Astrocyte (in vitro differentiated cells and primary cell): ENCODE measurements at regions not wholly inside any gene's neighbourhood (a gene's known extent, or its start where the extent isn't known, plus 50 kb on each side); places are given as distances from the start of the nearest gene placed in this dataset.

Experiments
- DNase-seq: peaks from one replicate; pipeline ENCODE4 v3.0.0-alpha.2; 2010; ENCODE audit warnings: low read depth
- FAIRE-seq: peaks from 2 replicates; lab custom pipeline; 2011; peaks lifted over from hg19 to GRCh38; lab: Jason Lieb, UNC
- H2AFZ ChIP-seq: 2 replicates; pipeline ENCODE4 v1.6.0; 2012; ENCODE audit warnings: low read depth, low read length, inconsistent platforms
- H3K27ac ChIP-seq: 2 replicates; pipeline ENCODE4 v1.5.1; 2011; ENCODE audit warnings: low read depth, low read length, inconsistent platforms
- H3K27me3 ChIP-seq: 2 replicates; pipeline ENCODE4 v1.6.0; 2011; ENCODE audit warnings: low read length, inconsistent platforms; ENCODE audit not compliant: insufficient read depth
- H3K36me3 ChIP-seq: 2 replicates; pipeline ENCODE4 v1.5.1; 2011; ENCODE audit warnings: low read length, inconsistent platforms; ENCODE audit not compliant: insufficient read depth
- H3K4me1 ChIP-seq: 2 replicates; pipeline ENCODE4 v1.5.1; 2011; ENCODE audit warnings: low read length, inconsistent platforms; ENCODE audit not compliant: insufficient read depth
- H3K4me2 ChIP-seq: 2 replicates; pipeline ENCODE4 v1.6.0; 2012; ENCODE audit warnings: low read length, inconsistent platforms
- H3K4me3 ChIP-seq: 2 replicates; pipeline ENCODE4 v1.5.1; 2011; ENCODE audit warnings: low read depth, mild to moderate bottlenecking, low read length, inconsistent platforms; ENCODE audit not compliant: insufficient read depth
- H3K79me2 ChIP-seq: 2 replicates; pipeline ENCODE4 v1.6.0; 2012; ENCODE audit warnings: mild to moderate bottlenecking, low read length, inconsistent platforms; ENCODE audit not compliant: insufficient read depth
- H3K9ac ChIP-seq: 2 replicates; pipeline ENCODE4 v1.6.0; 2012; ENCODE audit warnings: mild to moderate bottlenecking, low read length, inconsistent platforms
- H3K9me3 ChIP-seq: 2 replicates; pipeline ENCODE4 v1.5.1; 2012; ENCODE audit warnings: low read depth, mild to moderate bottlenecking, low read length, inconsistent platforms; ENCODE audit not compliant: insufficient read depth
- H4K20me1 ChIP-seq: 2 replicates; pipeline ENCODE4 v1.6.0; 2012; ENCODE audit warnings: low read length, inconsistent platforms; ENCODE audit not compliant: insufficient read depth
- H3K27ac Mint-ChIP-seq: one replicate; pipeline ENCODE4 v1.8.0; 2021; ENCODE audit warnings: mild to moderate bottlenecking, mixed read lengths; ENCODE audit not compliant: unreplicated experiment
- H3K27me3 Mint-ChIP-seq: one replicate; pipeline ENCODE4 v1.8.0; 2021; ENCODE audit warnings: low read depth, mixed read lengths; ENCODE audit not compliant: unreplicated experiment
- H3K36me3 Mint-ChIP-seq: one replicate; pipeline ENCODE4 v1.8.0; 2021; ENCODE audit warnings: low read depth, mixed read lengths; ENCODE audit not compliant: unreplicated experiment
- H3K4me1 Mint-ChIP-seq: one replicate; pipeline ENCODE4 v1.8.0; 2021; ENCODE audit warnings: low read depth, mixed read lengths; ENCODE audit not compliant: unreplicated experiment
- H3K4me3 Mint-ChIP-seq: one replicate; pipeline ENCODE4 v1.8.0; 2021; ENCODE audit warnings: mild to moderate bottlenecking, moderate library complexity, mixed read lengths; ENCODE audit not compliant: unreplicated experiment
- H3K9me3 Mint-ChIP-seq: one replicate; pipeline ENCODE4 v1.8.0; 2021; ENCODE audit warnings: mild to moderate bottlenecking, mixed read lengths; ENCODE audit not compliant: unreplicated experiment
- EZH2 ChIP-seq: IDR thresholded peaks from 2 replicates; pipeline ENCODE4 v1.6.1; 2012; ENCODE audit warnings: mild to moderate bottlenecking, low read length, inconsistent platforms; ENCODE audit not compliant: insufficient read depth
- TF ChIP-seq, protein P1 (sequence below): IDR thresholded peaks from 2 replicates; pipeline ENCODE4 v1.5.1; 2011; ENCODE audit warnings: low read depth, mild to moderate bottlenecking, inconsistent platforms, low read length, moderate library complexity; ENCODE audit not compliant: insufficient read depth

- peaks cover 3% of the 10 kb centered on the region for H3K4me1 Mint-ChIP-seq
- H3K9me3 ChIP-seq, result no peaks in the 10 kb centered on the region
- no peaks in the 10 kb centered on the region for H3K9me3 Mint-ChIP-seq
- H3K9ac ChIP-seq, result no peak overlapping the region
- no peaks in the 10 kb centered on the region for H3K36me3 Mint-ChIP-seq
- no peak overlapping the region for H3K4me2 ChIP-seq
- TF ChIP-seq EZH2, result no peak
- TF ChIP-seq, protein P1, sequence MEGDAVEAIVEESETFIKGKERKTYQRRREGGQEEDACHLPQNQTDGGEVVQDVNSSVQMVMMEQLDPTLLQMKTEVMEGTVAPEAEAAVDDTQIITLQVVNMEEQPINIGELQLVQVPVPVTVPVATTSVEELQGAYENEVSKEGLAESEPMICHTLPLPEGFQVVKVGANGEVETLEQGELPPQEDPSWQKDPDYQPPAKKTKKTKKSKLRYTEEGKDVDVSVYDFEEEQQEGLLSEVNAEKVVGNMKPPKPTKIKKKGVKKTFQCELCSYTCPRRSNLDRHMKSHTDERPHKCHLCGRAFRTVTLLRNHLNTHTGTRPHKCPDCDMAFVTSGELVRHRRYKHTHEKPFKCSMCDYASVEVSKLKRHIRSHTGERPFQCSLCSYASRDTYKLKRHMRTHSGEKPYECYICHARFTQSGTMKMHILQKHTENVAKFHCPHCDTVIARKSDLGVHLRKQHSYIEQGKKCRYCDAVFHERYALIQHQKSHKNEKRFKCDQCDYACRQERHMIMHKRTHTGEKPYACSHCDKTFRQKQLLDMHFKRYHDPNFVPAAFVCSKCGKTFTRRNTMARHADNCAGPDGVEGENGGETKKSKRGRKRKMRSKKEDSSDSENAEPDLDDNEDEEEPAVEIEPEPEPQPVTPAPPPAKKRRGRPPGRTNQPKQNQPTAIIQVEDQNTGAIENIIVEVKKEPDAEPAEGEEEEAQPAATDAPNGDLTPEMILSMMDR, result no peak
- H3K36me3 ChIP-seq, result no peaks in the 10 kb centered on the region
- no peaks in the 10 kb centered on the region for H3K79me2 ChIP-seq
- no peak overlapping the region for H3K27ac ChIP-seq
- H3K27me3 ChIP-seq, result no peaks in the 10 kb centered on the region
- FAIRE-seq (no peak), DNase-seq (no peak)
- peaks cover under 1% of the 10 kb centered on the region for H3K27me3 Mint-ChIP-seq
- no peaks in the 10 kb centered on the region for H4K20me1 ChIP-seq
- no peak overlapping the region for H3K4me3 Mint-ChIP-seq
- no peak overlapping the region for H3K27ac Mint-ChIP-seq
- no peak overlapping the region for H3K4me3 ChIP-seq
- H2AFZ ChIP-seq, result no peak overlapping the region
- H3K4me1 ChIP-seq, result no peaks in the 10 kb centered on the region
Measured at GRCh38 chr13:108573455-108573854, 56.0 kb upstream of the MYO16 start.

DNA sequence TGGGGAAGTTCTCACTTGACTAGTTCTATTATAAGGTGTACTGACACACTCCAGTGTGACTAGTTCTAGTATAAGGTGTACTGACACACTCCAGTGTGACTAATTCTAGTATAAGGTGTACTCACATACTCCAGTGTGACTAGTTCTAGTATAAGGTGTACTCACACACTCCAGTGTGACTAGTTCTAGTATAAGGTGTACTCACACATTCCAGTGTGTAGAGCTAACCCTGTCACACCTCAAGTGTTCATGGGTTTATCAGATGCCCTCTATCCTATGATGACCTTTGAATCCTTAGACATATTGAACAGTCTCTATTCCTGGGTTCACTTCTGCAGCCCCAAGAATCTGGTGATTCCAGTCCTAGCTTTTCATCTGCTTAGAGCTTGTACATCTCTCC, 54.6 kb upstream of the MYO16 start:
- H3K27me3 Mint-ChIP-seq, result peaks cover 2% of the 10 kb centered on the region
- FAIRE-seq (no peak), DNase-seq (no peak)
- H3K36me3 ChIP-seq, result no peaks in the 10 kb centered on the region
- H2AFZ ChIP-seq, result no peak overlapping the region
- H3K9me3 Mint-ChIP-seq, result no peaks in the 10 kb centered on the region
- no peaks in the 10 kb centered on the region for H4K20me1 ChIP-seq
- H3K4me1 Mint-ChIP-seq, result peaks cover 3% of the 10 kb centered on the region
- H3K27me3 ChIP-seq, result no peaks in the 10 kb centered on the region
- H3K4me2 ChIP-seq, result no peak overlapping the region
- no peak overlapping the region for H3K4me3 ChIP-seq
- H3K36me3 Mint-ChIP-seq, result no peaks in the 10 kb centered on the region
- no peak for TF ChIP-seq EZH2
- TF ChIP-seq, protein P1, result no peak
- no peaks in the 10 kb centered on the region for H3K9me3 ChIP-seq
- no peaks in the 10 kb centered on the region for H3K79me2 ChIP-seq
- no peak overlapping the region for H3K27ac ChIP-seq
- H3K4me1 ChIP-seq, result no peaks in the 10 kb centered on the region
- no peak overlapping the region for H3K9ac ChIP-seq
- H3K27ac Mint-ChIP-seq, result no peak overlapping the region
- H3K4me3 Mint-ChIP-seq, result no peak overlapping the region

DNA sequence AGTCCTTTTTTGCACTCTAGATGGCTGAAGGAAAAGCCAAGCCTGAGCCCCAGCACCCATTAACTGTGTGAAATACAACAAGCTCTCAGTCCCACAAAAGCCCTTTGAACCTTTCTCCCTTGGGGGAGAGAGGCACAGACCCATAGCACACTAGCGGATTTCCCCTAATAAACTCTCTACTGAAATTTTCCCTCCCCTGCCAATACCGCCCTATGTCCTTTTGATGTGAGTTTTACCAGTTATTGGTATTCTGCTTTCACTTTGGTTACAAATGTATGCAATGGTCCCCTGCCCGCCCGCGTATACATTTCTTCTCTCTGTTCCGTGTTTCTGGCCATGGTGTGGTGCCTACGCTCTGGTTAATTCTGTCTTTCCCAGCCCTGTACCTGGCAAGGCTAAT, 54.0 kb upstream of the MYO16 start:
- Histone ChIP-seq H4K20me1 (no peaks in the 10 kb centered on the region), H3K36me3 (no peaks in the 10 kb centered on the region), H3K4me2 (no peak overlapping the region), H3K79me2 (no peaks in the 10 kb centered on the region), H3K27me3 (no peaks in the 10 kb centered on the region), H3K27ac (no peak overlapping the region), H3K4me1 (no peaks in the 10 kb centered on the region), H3K9ac (no peak overlapping the region), H2AFZ (no peak overlapping the region), H3K4me3 (no peak overlapping the region), H3K9me3 (no peaks in the 10 kb centered on the region)
- DNase-seq (no peak), FAIRE-seq (no peak)
- Mint-ChIP-seq H3K9me3 (no peaks in the 10 kb centered on the region), H3K27ac (no peak overlapping the region), H3K27me3 (peaks cover 2% of the 10 kb centered on the region), H3K4me1 (peaks cover 3% of the 10 kb centered on the region), H3K36me3 (no peaks in the 10 kb centered on the region), H3K4me3 (no peak overlapping the region)
- TF ChIP-seq, protein P1, result no peak
- TF ChIP-seq EZH2, result no peak
